ENCODE measurements at regions not wholly inside any gene's neighbourhood (a gene's known extent, or its start where the extent isn't known, plus 50 kb on each side); places are given as distances from the start of the nearest gene placed in this dataset.
"Not testable (repeated sequence)": the region's sequence is repeated elsewhere in the genome, so short reads cannot be mapped to it uniquely, and the experiment has no call there.

GRCh38 chr6:170145272-170145592 is 145.6 kb downstream of the DLL1 start:
- DNase-seq (ENCODE audit: low read depth): no peak
- no peak overlapping the region for H3K4me3 ChIP-seq (ENCODE audit: low read depth, low read length)
- TF ChIP-seq, protein P1, sequence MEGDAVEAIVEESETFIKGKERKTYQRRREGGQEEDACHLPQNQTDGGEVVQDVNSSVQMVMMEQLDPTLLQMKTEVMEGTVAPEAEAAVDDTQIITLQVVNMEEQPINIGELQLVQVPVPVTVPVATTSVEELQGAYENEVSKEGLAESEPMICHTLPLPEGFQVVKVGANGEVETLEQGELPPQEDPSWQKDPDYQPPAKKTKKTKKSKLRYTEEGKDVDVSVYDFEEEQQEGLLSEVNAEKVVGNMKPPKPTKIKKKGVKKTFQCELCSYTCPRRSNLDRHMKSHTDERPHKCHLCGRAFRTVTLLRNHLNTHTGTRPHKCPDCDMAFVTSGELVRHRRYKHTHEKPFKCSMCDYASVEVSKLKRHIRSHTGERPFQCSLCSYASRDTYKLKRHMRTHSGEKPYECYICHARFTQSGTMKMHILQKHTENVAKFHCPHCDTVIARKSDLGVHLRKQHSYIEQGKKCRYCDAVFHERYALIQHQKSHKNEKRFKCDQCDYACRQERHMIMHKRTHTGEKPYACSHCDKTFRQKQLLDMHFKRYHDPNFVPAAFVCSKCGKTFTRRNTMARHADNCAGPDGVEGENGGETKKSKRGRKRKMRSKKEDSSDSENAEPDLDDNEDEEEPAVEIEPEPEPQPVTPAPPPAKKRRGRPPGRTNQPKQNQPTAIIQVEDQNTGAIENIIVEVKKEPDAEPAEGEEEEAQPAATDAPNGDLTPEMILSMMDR (conservative IDR thresholded peaks at IDR 0.05; ENCODE audit: low read depth, low read length): no peak

DNA sequence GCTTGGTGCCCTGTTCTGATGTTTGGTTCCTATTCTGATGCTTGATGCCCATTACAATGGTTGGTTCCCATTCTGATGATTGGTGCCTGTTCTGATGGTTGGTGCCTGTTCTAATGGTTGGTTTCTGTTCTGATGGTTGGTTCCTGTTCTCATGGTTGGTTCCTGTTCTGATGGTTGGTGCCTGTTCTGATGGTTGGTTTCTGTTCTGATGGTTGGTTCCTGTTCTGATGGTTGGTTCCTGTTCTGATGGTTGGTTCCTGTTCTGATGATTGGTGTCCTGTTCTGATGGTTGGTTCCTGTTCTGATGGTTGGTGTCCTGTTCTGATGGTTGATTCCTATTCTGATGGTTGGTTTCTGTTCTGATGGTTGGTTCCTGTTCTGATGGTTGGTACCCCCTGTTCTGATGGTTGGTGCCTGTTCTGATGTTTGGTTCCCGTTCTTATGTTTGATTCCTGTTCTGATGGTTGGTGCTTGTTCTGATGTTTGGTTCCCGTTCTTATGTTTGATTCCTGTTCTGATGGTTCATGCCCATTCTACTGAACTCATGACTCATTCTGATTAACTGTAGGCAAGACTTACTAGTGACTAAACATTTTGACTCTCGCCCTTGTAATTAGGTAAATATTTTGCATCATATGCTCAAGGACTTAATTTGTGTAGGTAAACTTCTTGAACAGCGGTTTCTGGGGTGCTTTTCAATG is 146.2 kb downstream of the DLL1 start:
- TF ChIP-seq, protein P1 (conservative IDR thresholded peaks at IDR 0.05; ENCODE audit: low read depth, low read length): no peak
- DNase-seq (ENCODE audit: low read depth): no peak
- H3K4me3 ChIP-seq (ENCODE audit: low read depth, low read length): no peak overlapping the region

- TF ChIP-seq, protein P1 (conservative IDR thresholded peaks at IDR 0.05; ENCODE audit: low read depth, low read length): no peak
- no peak for DNase-seq (ENCODE audit: low read depth)
- no peak overlapping the region for H3K4me3 ChIP-seq (ENCODE audit: low read depth, low read length)
These were observed 147.3 kb downstream of the DLL1 start for GRCh38 chr6:170143401-170144150.

- TF ChIP-seq, protein P1 (conservative IDR thresholded peaks at IDR 0.05; ENCODE audit: low read depth, low read length): no peak
- no peak for DNase-seq (ENCODE audit: low read depth)
- no peak overlapping the region for H3K4me3 ChIP-seq (ENCODE audit: low read depth, low read length)
These were observed 148.3 kb downstream of the DLL1 start for GRCh38 chr6:170142559-170142958.

DNA sequence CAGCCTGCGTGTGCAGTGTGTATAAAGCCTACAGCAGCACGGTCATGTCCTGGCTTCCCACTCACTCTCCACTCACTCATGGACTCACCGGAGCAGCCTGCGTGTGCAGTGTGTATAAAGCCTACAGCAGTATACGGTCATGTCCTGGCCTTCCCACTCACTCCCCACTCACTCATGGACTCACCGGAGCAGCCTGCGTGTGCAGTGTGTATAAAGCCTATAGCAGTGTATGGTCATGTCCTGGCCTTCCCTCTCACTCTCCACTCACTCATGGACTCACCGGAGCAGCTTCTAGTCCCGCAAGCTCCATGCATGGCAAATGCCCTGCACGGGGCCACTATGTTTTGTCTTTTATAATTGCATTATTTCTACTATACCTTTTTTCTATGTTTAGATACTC is 149.8 kb downstream of the DLL1 start:
- H3K4me3 ChIP-seq (ENCODE audit: low read depth, low read length); DNase-seq (ENCODE audit: low read depth): not testable (repeated sequence)

DNA sequence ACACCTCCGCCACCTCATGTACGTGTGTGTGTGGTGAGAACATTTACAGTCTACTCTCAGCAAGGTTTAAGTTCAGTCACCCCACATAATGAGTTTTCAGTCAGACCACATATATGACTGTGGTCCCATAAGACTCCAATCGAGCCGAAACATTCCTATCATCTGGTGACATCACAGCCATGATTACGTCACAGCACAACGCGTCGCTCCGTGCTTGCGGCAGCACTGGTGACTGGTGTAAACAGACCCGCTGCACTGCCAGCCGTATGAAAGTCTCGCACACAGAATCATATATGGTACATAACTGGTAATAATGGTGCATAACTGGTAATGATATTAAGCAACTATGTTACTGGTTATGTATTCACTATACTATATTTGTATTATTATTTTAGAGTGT is 150.7 kb downstream of the DLL1 start:
- no peak for DNase-seq (ENCODE audit: low read depth)
- no peak overlapping the region for H3K4me3 ChIP-seq (ENCODE audit: low read depth, low read length)
- TF ChIP-seq, protein P1 (conservative IDR thresholded peaks at IDR 0.05; ENCODE audit: low read depth, low read length): no peak

DNA sequence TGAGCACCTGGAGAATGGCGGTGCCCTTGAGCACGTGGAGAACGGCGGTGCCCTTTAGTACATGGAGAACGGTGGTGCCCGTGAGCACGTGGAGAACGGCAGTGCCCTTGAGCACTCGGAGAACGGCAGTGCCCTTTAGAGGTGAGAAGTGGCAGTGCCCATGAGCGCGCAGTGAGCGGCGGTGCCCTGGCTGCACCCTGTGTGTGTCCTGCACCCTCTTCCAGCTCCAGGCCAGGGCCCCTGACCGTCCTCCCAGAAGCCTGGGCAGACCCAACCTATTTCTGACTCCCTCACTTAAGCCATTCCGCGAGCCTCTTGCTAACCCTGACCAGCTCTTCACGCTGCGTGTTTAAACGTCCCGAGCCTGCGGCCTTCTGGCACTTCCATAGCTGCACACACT is 151.3 kb downstream of the DLL1 start:
- DNase-seq (ENCODE audit: low read depth): no peak
- no peak overlapping the region for H3K4me3 ChIP-seq (ENCODE audit: low read depth, low read length)
- TF ChIP-seq, protein P1 (conservative IDR thresholded peaks at IDR 0.05; ENCODE audit: low read depth, low read length): no peak

DNA sequence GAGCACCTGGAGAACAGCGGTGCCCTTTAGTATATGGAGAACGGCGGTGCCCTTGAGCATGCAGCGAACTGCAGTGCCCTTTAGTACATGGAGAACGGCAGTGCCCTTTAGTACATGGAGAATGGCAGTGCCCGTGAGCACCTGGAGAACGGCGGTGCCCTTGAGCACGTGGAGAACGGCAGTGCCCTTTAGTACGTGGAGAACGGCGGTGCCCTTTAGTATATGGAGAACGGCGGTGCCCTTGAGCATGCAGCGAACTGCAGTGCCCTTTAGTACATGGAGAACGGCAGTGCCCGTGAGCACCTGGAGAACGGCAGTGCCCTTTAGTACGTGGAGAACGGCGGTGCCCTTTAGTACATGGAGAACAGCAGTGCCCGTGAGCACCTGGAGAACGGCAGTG is 151.8 kb downstream of the DLL1 start:
- not testable (repeated sequence) for H3K4me3 ChIP-seq (ENCODE audit: low read depth, low read length); DNase-seq (ENCODE audit: low read depth)
